Astrocyte (in vitro differentiated cells and primary cell): ENCODE measurements at regions not wholly inside any gene's neighbourhood (a gene's known extent, or its start where the extent isn't known, plus 50 kb on each side); places are given as distances from the start of the nearest gene placed in this dataset.

Experiments used
- DNase-seq: peaks from one replicate; pipeline ENCODE4 v3.0.0-alpha.2; 2010; ENCODE audit warnings: low read depth
- FAIRE-seq: peaks from 2 replicates; lab custom pipeline; 2011; peaks lifted over from hg19 to GRCh38; lab: Jason Lieb, UNC
- H2AFZ ChIP-seq: 2 replicates; pipeline ENCODE4 v1.6.0; 2012; ENCODE audit warnings: low read depth, low read length, inconsistent platforms
- H3K27ac ChIP-seq: 2 replicates; pipeline ENCODE4 v1.5.1; 2011; ENCODE audit warnings: low read depth, low read length, inconsistent platforms
- H3K27me3 ChIP-seq: 2 replicates; pipeline ENCODE4 v1.6.0; 2011; ENCODE audit warnings: low read length, inconsistent platforms; ENCODE audit not compliant: insufficient read depth
- H3K36me3 ChIP-seq: 2 replicates; pipeline ENCODE4 v1.5.1; 2011; ENCODE audit warnings: low read length, inconsistent platforms; ENCODE audit not compliant: insufficient read depth
- H3K4me1 ChIP-seq: 2 replicates; pipeline ENCODE4 v1.5.1; 2011; ENCODE audit warnings: low read length, inconsistent platforms; ENCODE audit not compliant: insufficient read depth
- H3K4me2 ChIP-seq: 2 replicates; pipeline ENCODE4 v1.6.0; 2012; ENCODE audit warnings: low read length, inconsistent platforms
- H3K4me3 ChIP-seq: 2 replicates; pipeline ENCODE4 v1.5.1; 2011; ENCODE audit warnings: low read depth, mild to moderate bottlenecking, low read length, inconsistent platforms; ENCODE audit not compliant: insufficient read depth
- H3K79me2 ChIP-seq: 2 replicates; pipeline ENCODE4 v1.6.0; 2012; ENCODE audit warnings: mild to moderate bottlenecking, low read length, inconsistent platforms; ENCODE audit not compliant: insufficient read depth
- H3K9ac ChIP-seq: 2 replicates; pipeline ENCODE4 v1.6.0; 2012; ENCODE audit warnings: mild to moderate bottlenecking, low read length, inconsistent platforms
- H3K9me3 ChIP-seq: 2 replicates; pipeline ENCODE4 v1.5.1; 2012; ENCODE audit warnings: low read depth, mild to moderate bottlenecking, low read length, inconsistent platforms; ENCODE audit not compliant: insufficient read depth
- H4K20me1 ChIP-seq: 2 replicates; pipeline ENCODE4 v1.6.0; 2012; ENCODE audit warnings: low read length, inconsistent platforms; ENCODE audit not compliant: insufficient read depth
- H3K27ac Mint-ChIP-seq: one replicate; pipeline ENCODE4 v1.8.0; 2021; ENCODE audit warnings: mild to moderate bottlenecking, mixed read lengths; ENCODE audit not compliant: unreplicated experiment
- H3K27me3 Mint-ChIP-seq: one replicate; pipeline ENCODE4 v1.8.0; 2021; ENCODE audit warnings: low read depth, mixed read lengths; ENCODE audit not compliant: unreplicated experiment
- H3K36me3 Mint-ChIP-seq: one replicate; pipeline ENCODE4 v1.8.0; 2021; ENCODE audit warnings: low read depth, mixed read lengths; ENCODE audit not compliant: unreplicated experiment
- H3K4me1 Mint-ChIP-seq: one replicate; pipeline ENCODE4 v1.8.0; 2021; ENCODE audit warnings: low read depth, mixed read lengths; ENCODE audit not compliant: unreplicated experiment
- H3K4me3 Mint-ChIP-seq: one replicate; pipeline ENCODE4 v1.8.0; 2021; ENCODE audit warnings: mild to moderate bottlenecking, moderate library complexity, mixed read lengths; ENCODE audit not compliant: unreplicated experiment
- H3K9me3 Mint-ChIP-seq: one replicate; pipeline ENCODE4 v1.8.0; 2021; ENCODE audit warnings: mild to moderate bottlenecking, mixed read lengths; ENCODE audit not compliant: unreplicated experiment
- CTCF ChIP-seq: IDR thresholded peaks from 2 replicates; pipeline ENCODE4 v1.5.1; 2011; ENCODE audit warnings: low read depth, mild to moderate bottlenecking, inconsistent platforms, low read length, moderate library complexity; ENCODE audit not compliant: insufficient read depth
- EZH2 ChIP-seq: IDR thresholded peaks from 2 replicates; pipeline ENCODE4 v1.6.1; 2012; ENCODE audit warnings: mild to moderate bottlenecking, low read length, inconsistent platforms; ENCODE audit not compliant: insufficient read depth

DNA sequence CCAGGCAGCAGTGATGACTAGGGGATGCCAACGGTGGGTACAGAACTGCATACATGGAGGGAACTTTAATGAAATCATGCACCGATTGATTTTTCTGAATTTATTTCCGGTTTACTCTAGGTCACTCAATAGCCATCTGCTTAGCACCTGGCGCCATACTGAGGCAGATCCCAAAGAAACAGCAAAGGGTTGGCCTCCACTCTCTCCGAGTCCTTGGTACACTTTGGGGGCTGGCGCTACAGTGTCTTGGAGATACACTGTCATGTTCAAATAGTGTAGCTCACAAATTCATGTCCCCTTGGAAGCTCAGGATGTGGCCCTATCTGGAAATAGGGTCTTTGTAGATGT is 116.3 kb downstream of the BOD1 start:
- FAIRE-seq = no peak
- H3K27me3 Mint-ChIP-seq = peaks cover 4% of the 10 kb centered on the region
- peak overlapping the region; percentile 58 for H3K27ac Mint-ChIP-seq
- H3K4me1 Mint-ChIP-seq = peaks cover 35% of the 10 kb centered on the region
- Histone ChIP-seq H3K27me3 (no peaks in the 10 kb centered on the region), H3K9me3 (no peaks in the 10 kb centered on the region), H3K36me3 (no peaks in the 10 kb centered on the region), H3K4me1 (peaks cover 21% of the 10 kb centered on the region), H3K4me2 (no peak overlapping the region), H3K9ac (no peak overlapping the region), H3K27ac (no peak overlapping the region), H2AFZ (no peak overlapping the region), H3K4me3 (no peak overlapping the region), H3K79me2 (no peaks in the 10 kb centered on the region), H4K20me1 (no peaks in the 10 kb centered on the region)
- no peak overlapping the region for H3K4me3 Mint-ChIP-seq
- TF ChIP-seq CTCF (no peak), EZH2 (no peak)
- no peaks in the 10 kb centered on the region for H3K36me3 Mint-ChIP-seq
- H3K9me3 Mint-ChIP-seq = no peaks in the 10 kb centered on the region
- no peak for DNase-seq

DNA sequence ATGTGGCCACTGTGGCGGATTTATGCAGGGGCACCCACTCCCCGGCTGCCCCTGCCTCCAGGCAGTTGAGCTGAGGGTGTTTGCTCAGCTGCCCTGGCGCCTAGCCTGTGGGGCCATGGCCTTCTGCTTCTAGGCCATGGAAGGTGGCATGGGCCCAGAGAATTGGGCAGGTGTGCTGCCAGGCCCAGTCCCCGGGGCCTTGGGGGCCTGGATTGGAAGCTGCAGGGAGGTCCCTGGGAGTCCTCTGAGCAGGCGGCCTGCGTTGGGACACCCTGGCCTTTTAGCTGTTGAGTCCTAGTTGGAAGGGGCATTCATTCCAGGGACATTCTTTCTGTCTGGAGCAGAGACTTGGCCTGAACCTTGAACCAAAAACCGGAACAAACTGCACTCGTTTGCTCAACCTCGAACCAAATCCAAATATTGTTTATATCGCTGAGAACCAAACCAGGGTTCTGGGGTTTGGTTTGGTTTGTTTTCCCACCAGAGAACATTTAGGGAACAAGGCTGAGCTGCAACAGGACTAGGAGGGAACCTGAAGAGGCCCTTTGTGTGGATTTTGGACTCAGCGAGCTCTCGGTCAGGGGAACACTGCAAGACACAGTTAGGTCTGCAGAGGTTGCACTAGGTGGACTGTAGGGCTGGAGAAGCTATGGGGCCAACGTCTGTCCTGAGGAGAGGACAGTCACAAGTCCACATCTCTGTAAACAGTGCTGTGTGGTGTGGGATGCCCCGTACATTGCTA is 116.8 kb downstream of the BOD1 start:
- Histone ChIP-seq H4K20me1 (no peaks in the 10 kb centered on the region), H3K27me3 (no peaks in the 10 kb centered on the region), H2AFZ (no peak overlapping the region), H3K9ac (peak overlapping the region; percentile 65), H3K4me2 (peak overlapping the region; percentile 69), H3K27ac (peak overlapping the region; percentile 71), H3K4me3 (no peak overlapping the region), H3K36me3 (no peaks in the 10 kb centered on the region), H3K9me3 (no peaks in the 10 kb centered on the region), H3K79me2 (no peaks in the 10 kb centered on the region), H3K4me1 (peaks cover 21% of the 10 kb centered on the region)
- Mint-ChIP-seq H3K4me1 (peaks cover 36% of the 10 kb centered on the region), H3K36me3 (no peaks in the 10 kb centered on the region), H3K4me3 (no peak overlapping the region), H3K9me3 (no peaks in the 10 kb centered on the region), H3K27ac (peak overlapping the region; percentile 99), H3K27me3 (peaks cover 4% of the 10 kb centered on the region)
- DNase-seq (no peak), FAIRE-seq (no peak)
- TF ChIP-seq CTCF (no peak), EZH2 (no peak)

DNA sequence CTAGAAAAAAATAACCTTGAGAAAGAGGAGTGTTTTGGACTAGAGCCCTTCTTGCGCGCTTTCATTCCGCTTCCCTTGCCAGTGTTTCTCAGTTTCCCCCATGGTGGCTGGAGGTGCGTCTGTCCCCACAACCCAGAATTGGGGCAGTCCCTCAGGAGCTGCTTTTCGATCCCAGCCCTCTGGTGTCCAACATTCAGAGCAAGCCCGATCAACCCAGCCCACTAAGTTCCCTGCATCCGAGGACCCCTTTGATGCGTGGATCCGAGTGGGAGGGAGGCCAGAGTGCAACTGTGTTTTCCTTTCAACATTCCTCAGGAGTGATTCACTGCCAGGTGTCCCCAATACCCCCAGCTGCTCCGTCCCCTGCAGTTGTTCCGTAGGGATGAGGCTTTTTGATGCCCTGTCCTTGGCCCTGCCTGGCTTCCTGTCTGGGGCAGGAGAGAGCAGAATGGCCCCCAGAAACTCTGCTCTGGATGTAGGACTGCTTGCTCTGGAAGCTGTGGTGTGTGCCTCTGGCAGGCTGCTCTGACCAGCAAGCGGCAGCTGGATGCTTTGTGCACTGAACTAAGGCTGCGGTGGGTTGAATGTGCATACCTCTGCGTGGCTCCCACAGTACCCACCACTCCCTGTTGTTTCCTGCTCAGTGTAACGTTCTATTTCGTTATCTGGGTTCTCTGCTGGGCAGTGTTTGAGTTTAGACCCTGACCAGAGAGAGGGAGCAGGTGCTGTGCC is 117.5 kb downstream of the BOD1 start:
- H3K4me1 ChIP-seq = peaks cover 21% of the 10 kb centered on the region
- H3K4me2 ChIP-seq = peak overlapping the region; percentile 69
- no peaks in the 10 kb centered on the region for H4K20me1 ChIP-seq
- DNase-seq (peak; percentile 54), FAIRE-seq (no peak)
- Mint-ChIP-seq H3K9me3 (no peaks in the 10 kb centered on the region), H3K36me3 (no peaks in the 10 kb centered on the region), H3K27ac (peak overlapping the region; percentile 99), H3K27me3 (peaks cover 4% of the 10 kb centered on the region), H3K4me3 (peak overlapping the region; percentile 51), H3K4me1 (peaks cover 36% of the 10 kb centered on the region)
- no peaks in the 10 kb centered on the region for H3K36me3 ChIP-seq
- H3K79me2 ChIP-seq = no peaks in the 10 kb centered on the region
- peak overlapping the region; percentile 71 for H3K27ac ChIP-seq
- TF ChIP-seq CTCF = no peak
- TF ChIP-seq EZH2 = no peak
- H3K9me3 ChIP-seq = no peaks in the 10 kb centered on the region
- no peaks in the 10 kb centered on the region for H3K27me3 ChIP-seq
- peak overlapping the region; percentile 38 for H2AFZ ChIP-seq
- peak overlapping the region; percentile 16 for H3K4me3 ChIP-seq
- peak overlapping the region; percentile 65 for H3K9ac ChIP-seq
